ENCODE measurements at regions not wholly inside any gene's neighbourhood (a gene's known extent, or its start where the extent isn't known, plus 50 kb on each side); places are given as distances from the start of the nearest gene placed in this dataset.

- DNase-seq, result no peak
These were observed 51.8 kb upstream of the PAX1 start for GRCh38 chr20:21653628-21654027.

- no peak for DNase-seq
These were observed 62.0 kb upstream of the PAX1 start for GRCh38 chr20:21643417-21643816.

GRCh38 chr20:21640556-21640955 lies 64.9 kb upstream of the PAX1 start:
- peak; percentile 1 for DNase-seq

GRCh38 chr20:21633829-21634228 lies 71.6 kb upstream of the PAX1 start:
- no peak for DNase-seq

GRCh38 chr20:21632735-21633053 lies 72.8 kb upstream of the PAX1 start:
- DNase-seq, result no peak

GRCh38 chr20:21632031-21632734 lies 73.3 kb upstream of the PAX1 start:
- DNase-seq, result no peak

GRCh38 chr20:21628800-21629199 lies 76.7 kb upstream of the PAX1 start:
- no peak for DNase-seq

GRCh38 chr20:21623781-21624094 lies 81.7 kb upstream of the PAX1 start:
- no peak for DNase-seq

- DNase-seq, result no peak
These were observed 82.2 kb upstream of the PAX1 start for GRCh38 chr20:21623074-21623780.

GRCh38 chr20:21622097-21622857 lies 83.2 kb upstream of the PAX1 start:
- DNase-seq, result no peak

GRCh38 chr20:21618759-21619416 lies 86.6 kb upstream of the PAX1 start:
- DNase-seq, result no peak

- DNase-seq, result peak; percentile 33
These were observed 89.8 kb upstream of the PAX1 start for GRCh38 chr20:21615617-21616080.

GRCh38 chr20:21614980-21615379 lies 90.5 kb upstream of the PAX1 start:
- no peak for DNase-seq

GRCh38 chr20:21613512-21613911 lies 92.0 kb upstream of the PAX1 start:
- no peak for DNase-seq

GRCh38 chr20:21609981-21610380 lies 95.5 kb upstream of the PAX1 start:
- DNase-seq, result no peak

- DNase-seq, result no peak
These were observed 95.4 kb upstream of the NKX2-2 start for GRCh38 chr20:21609221-21609620.

GRCh38 chr20:21608777-21609176 lies 94.9 kb upstream of the NKX2-2 start:
- no peak for DNase-seq

GRCh38 chr20:21607971-21608725 lies 94.3 kb upstream of the NKX2-2 start:
- DNase-seq, result no peak

- no peak for DNase-seq
These were observed 87.9 kb upstream of the NKX2-2 start for GRCh38 chr20:21601799-21602198.

- no peak for DNase-seq
These were observed 72.8 kb upstream of the NKX2-2 start for GRCh38 chr20:21586682-21587081.

GRCh38 chr20:21583486-21584168 lies 69.8 kb upstream of the NKX2-2 start:
- DNase-seq, result no peak

- DNase-seq, result no peak
These were observed 63.7 kb upstream of the NKX2-2 start for GRCh38 chr20:21577551-21577950.
